Sigmoid colon (tissue), 4 donors: ENCODE measurements at regions not wholly inside any gene's neighbourhood (a gene's known extent, or its start where the extent isn't known, plus 50 kb on each side); places are given as distances from the start of the nearest gene placed in this dataset.

ENCODE experiments used
- EP300 ChIP-seq, 4 donors: sonication (generic); formaldehyde crosslinking; IDR thresholded peaks; one replicate each; pipeline ENCODE4 v1.6.1; 2017; ENCODE audit warnings: antibody characterized with exemption in 4 of 4
- POLR2A ChIP-seq, 2 donors: fragments of 450-650 bp; IDR thresholded peaks; one replicate each; pipeline ENCODE4 v1.6.1; 2016; ENCODE audit warnings: antibody characterized with exemption in 2 of 2, mild to moderate bottlenecking in 2 of 2, moderate library complexity in 2 of 2

DNA sequence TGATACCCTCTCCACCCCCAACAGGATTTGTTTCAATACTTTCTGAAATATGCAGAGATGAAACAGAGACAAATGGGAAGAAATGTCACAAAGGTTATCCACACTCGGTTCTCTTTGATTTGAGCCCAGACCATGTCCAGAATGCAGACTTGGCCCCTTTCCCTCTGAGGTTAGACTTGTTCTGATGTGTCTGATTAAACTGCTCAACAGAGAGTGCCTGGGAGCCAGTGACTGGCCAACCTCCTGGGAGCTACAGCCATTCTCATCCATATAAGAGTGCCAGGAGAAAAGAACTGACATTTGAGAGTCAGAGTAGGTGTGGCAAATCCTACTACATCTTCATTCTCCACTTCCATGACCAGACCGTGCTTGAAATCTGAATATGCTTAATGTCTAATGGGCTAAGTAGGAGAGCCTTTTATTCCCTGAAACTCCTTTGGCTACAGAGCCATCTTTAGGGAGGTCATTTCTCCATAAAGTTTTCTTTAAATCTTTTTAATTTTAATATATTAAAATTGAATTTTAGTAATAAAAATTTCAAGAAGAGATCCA, 201.4 kb downstream of the BLID start:
- TF ChIP-seq POLR2A (IDR thresholded peaks at IDR 0.05) (no peak), EP300 (IDR thresholded peaks at IDR 0.05) (no peak)
